ENCODE measurements at regions not wholly inside any gene's neighbourhood (a gene's known extent, or its start where the extent isn't known, plus 50 kb on each side); places are given as distances from the start of the nearest gene placed in this dataset.

GRCh38 chr10:56109454-56109853 lies 251.6 kb downstream of the ZWINT start:
- no peak for TF ChIP-seq CTCF (IDR thresholded peaks at IDR 0.05)
- TF ChIP-seq POLR2A (IDR thresholded peaks at IDR 0.05): no peak

Measured in uterus (tissue), 2 donors.